ENCODE measurements at regions not wholly inside any gene's neighbourhood (a gene's known extent, or its start where the extent isn't known, plus 50 kb on each side); places are given as distances from the start of the nearest gene placed in this dataset.

GRCh38 chr2:228646061-228646460, 464.6 kb upstream of the SPHKAP start:
- POLR2A ChIA-PET = no interaction called here
- no peak for DNase-seq (ENCODE audit: low read depth, low spot score)

More at GRCh38 chr2:228646061-228646460, 464.6 kb upstream of the SPHKAP start:
- Histone ChIP-seq H3K9me1 (replicated peaks; ENCODE audit: control insufficient read depth, extremely low read depth, insufficient read depth, low read length) (no peaks in the 10 kb centered on the region), H3K9me3 (replicated peaks; ENCODE audit: control insufficient read depth, insufficient read depth, low read length) (no peaks in the 10 kb centered on the region), H3K36me3 (ENCODE audit: control insufficient read depth in 2 of 2, extremely low read depth in 1 of 2, insufficient read depth in 2 of 2, low read length in 2 of 2) (no peaks in the 10 kb centered on the region), H3K27me3 (ENCODE audit: control insufficient read depth in 2 of 2, insufficient read depth in 2 of 2, low read length in 2 of 2) (no peaks in the 10 kb centered on the region), H3K27ac (ENCODE audit: insufficient read depth, low read depth, low read length) (no peak overlapping the region), H3K4me1 (ENCODE audit: control insufficient read depth, extremely low read depth, insufficient read depth, low read length) (no peaks in the 10 kb centered on the region), H3K79me2 (ENCODE audit: control insufficient read depth, insufficient read depth, low read length) (no peaks in the 10 kb centered on the region), H2AFZ (ENCODE audit: low read depth, low read length) (no peak overlapping the region), H3K4me2 (ENCODE audit: insufficient read depth, low read length) (no peak overlapping the region), H3K9ac (replicated peaks; ENCODE audit: extremely low read depth, insufficient read depth, low read length) (no peak overlapping the region), H3K4me3 (replicated peaks in 1 of 3; ENCODE audit: insufficient read depth in 1 of 3, low read depth in 1 of 3, low read length in 3 of 3) (no peak overlapping the region), H4K20me1 (replicated peaks; ENCODE audit: control insufficient read depth, extremely low read depth, insufficient read depth, low read length) (no peaks in the 10 kb centered on the region)
- intact Hi-C loops (cut with micrococcal nuclease) = no loop called here
- CTCF ChIA-PET = no interaction called here
- no peak for FAIRE-seq
- dilution Hi-C loops (cut with MboI; ENCODE audit: extremely low pct_ligation_motif_present, low sequenced_read_pairs) = no loop called here
- no TSS peak for BruUV-seq (replicated peaks)
- TF ChIP-seq FOS (IDR thresholded peaks at IDR 0.05; ENCODE audit: borderline replicate concordance, insufficient read depth, low read length) = no peak
- TF ChIP-seq MYC (IDR thresholded peaks at IDR 0.05; ENCODE audit: low read depth, low read length) = no peak
- no peak for TF ChIP-seq JUN (IDR thresholded peaks at IDR 0.05; ENCODE audit: borderline replicate concordance, insufficient read depth, insufficient read length, low read depth)
- no peak for TF ChIP-seq CTCF (IDR thresholded peaks at IDR 0.05; ENCODE audit: extremely low read depth in 1 of 2, insufficient read depth in 1 of 2, low read depth in 1 of 2, low read length in 2 of 2)
- TF ChIP-seq POLR2AphosphoS5 (IDR thresholded peaks at IDR 0.05; ENCODE audit: insufficient read depth, low read depth, low read length) = no peak
- no peak for TF ChIP-seq GATA2 (IDR thresholded peaks at IDR 0.05; ENCODE audit: insufficient read depth, insufficient read length, low read depth, low read length)
- no peak for TF ChIP-seq EZH2 (IDR thresholded peaks at IDR 0.05; ENCODE audit: borderline replicate concordance, low read depth, low read length, severe bottlenecking)
- no peak for TF ChIP-seq MAX (IDR thresholded peaks at IDR 0.05; ENCODE audit: insufficient read depth, insufficient read length)
- no peak for TF ChIP-seq POLR2A (IDR thresholded peaks at IDR 0.05; ENCODE audit: low read depth, low read length)

All from endothelial cell of umbilical vein (primary cell).